ENCODE measurements at regions not wholly inside any gene's neighbourhood (a gene's known extent, or its start where the extent isn't known, plus 50 kb on each side); places are given as distances from the start of the nearest gene placed in this dataset.

- no peaks in the 10 kb centered on the region for H4K20me1 ChIP-seq (replicated peaks; ENCODE audit: insufficient read depth)
- no peak for ATAC-seq
- H3K9me2 ChIP-seq (ENCODE audit: insufficient read depth): no peaks in the 10 kb centered on the region
- TF ChIP-seq EZH2phosphoT487 (IDR thresholded peaks at IDR 0.05; ENCODE audit: unreplicated experiment): no peak
- no peak for TF ChIP-seq ZNF114 (CRISPR knock-in tag; IDR thresholded peaks at IDR 0.05)
- no peak for TF ChIP-seq JUNB (IDR thresholded peaks at IDR 0.05; ENCODE audit: unreplicated experiment)
- TF ChIP-seq REST (IDR thresholded peaks at IDR 0.05; ENCODE audit: unreplicated experiment): no peak
- TF ChIP-seq EZH2 (IDR thresholded peaks at IDR 0.05; ENCODE audit: low read depth, unreplicated experiment): no peak
- TF ChIP-seq POLR2AphosphoS5 (IDR thresholded peaks at IDR 0.05; ENCODE audit: low read depth): no peak
- no peak for TF ChIP-seq CTCF (conservative IDR thresholded peaks at IDR 0.05; ENCODE audit: low read depth in 2 of 2)
- no peak for TF ChIP-seq ETS1 (IDR thresholded peaks at IDR 0.05)
- TF ChIP-seq CREB1 (CRISPR knock-in tag; IDR thresholded peaks at IDR 0.05; ENCODE audit: low read depth): no peak
- no peak for TF ChIP-seq NANOG (IDR thresholded peaks at IDR 0.05; ENCODE audit: borderline replicate concordance)
- TF ChIP-seq ZNF331 (CRISPR knock-in tag; IDR thresholded peaks at IDR 0.05; ENCODE audit: low read depth): no peak
- no peak for TF ChIP-seq ZNF462 (CRISPR knock-in tag; IDR thresholded peaks at IDR 0.05)
- no peak for TF ChIP-seq STAT1 (IDR thresholded peaks at IDR 0.05; ENCODE audit: unreplicated experiment)
- H3K36me3 Mint-ChIP-seq (ENCODE audit: low read depth): no peaks in the 10 kb centered on the region
- H3F3A ChIP-seq (replicated peaks; ENCODE audit: low read depth): no peaks in the 10 kb centered on the region
- H3K9me3 Mint-ChIP-seq: no peaks in the 10 kb centered on the region
- no peak overlapping the region for H2AFZ ChIP-seq
- H3K4me1 ChIP-seq (ENCODE audit: insufficient read depth): no peaks in the 10 kb centered on the region
- H3K36me3 ChIP-seq (ENCODE audit: insufficient read depth): no peaks in the 10 kb centered on the region
- no peak overlapping the region for H3K4me3 Mint-ChIP-seq
- H3K4me1 Mint-ChIP-seq: no peaks in the 10 kb centered on the region
- H3K27me3 ChIP-seq (ENCODE audit: insufficient read depth): no peaks in the 10 kb centered on the region
- H3K27ac ChIP-seq (ENCODE audit: low read depth): no peak overlapping the region
- H3K4me3 ChIP-seq: no peak overlapping the region
- no peak overlapping the region for H3K27ac Mint-ChIP-seq
- peaks cover 4% of the 10 kb centered on the region for H3K27me3 Mint-ChIP-seq (ENCODE audit: insufficient read depth, low read depth, poor library complexity)
- DNase-seq (ENCODE audit: low spot score): no peak
- no peak overlapping the region for H3K4me2 ChIP-seq
- H3K79me2 ChIP-seq (replicated peaks; ENCODE audit: insufficient read depth): no peaks in the 10 kb centered on the region
These were observed 539.3 kb downstream of the RFPL4B start for GRCh38 chr6:112886415-112886814.
